Body of pancreas (tissue), 4 donors: ENCODE measurements at regions not wholly inside any gene's neighbourhood (a gene's known extent, or its start where the extent isn't known, plus 50 kb on each side); places are given as distances from the start of the nearest gene placed in this dataset.

ENCODE experiments used
- POLR2A ChIP-seq, 3 donors: fragments of 450-650 bp; IDR thresholded peaks; one replicate each; pipeline ENCODE4 v1.6.1; 2016; ENCODE audit warnings: antibody characterized with exemption in 3 of 3, mild to moderate bottlenecking in 2 of 3
- TF ChIP-seq, protein P1 (sequence below), 7 experiments: fragments of 450-650 bp in 4 of 7; fragments of 200-600 bp in 3 of 7; sonication (generic) in 3 of 7; IDR thresholded peaks; one replicate each; pipeline ENCODE4 v1.5.1; 2016 to 2019; ENCODE audit warnings: antibody characterized with exemption in 7 of 7

DNA sequence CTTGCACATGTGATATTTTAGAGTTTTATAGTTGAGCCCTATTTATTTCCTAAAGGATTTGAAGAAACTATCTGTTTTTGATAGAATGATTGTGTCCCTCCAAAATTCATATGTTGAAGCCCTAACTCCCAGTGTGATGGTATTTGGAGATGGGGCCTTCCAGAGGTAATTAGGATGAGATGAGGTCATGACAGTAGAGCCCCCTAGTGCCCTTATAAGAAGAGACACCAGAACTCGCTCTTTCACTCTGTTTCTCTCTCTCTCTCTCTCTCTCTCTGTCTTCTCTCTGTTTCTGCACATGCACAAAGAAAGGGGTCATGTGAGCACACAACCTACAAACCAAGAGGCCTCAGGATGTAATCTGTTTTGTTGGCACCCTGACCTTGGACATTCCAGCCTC is 921.9 kb upstream of the DIAPH2 start:
- TF ChIP-seq, protein P1, sequence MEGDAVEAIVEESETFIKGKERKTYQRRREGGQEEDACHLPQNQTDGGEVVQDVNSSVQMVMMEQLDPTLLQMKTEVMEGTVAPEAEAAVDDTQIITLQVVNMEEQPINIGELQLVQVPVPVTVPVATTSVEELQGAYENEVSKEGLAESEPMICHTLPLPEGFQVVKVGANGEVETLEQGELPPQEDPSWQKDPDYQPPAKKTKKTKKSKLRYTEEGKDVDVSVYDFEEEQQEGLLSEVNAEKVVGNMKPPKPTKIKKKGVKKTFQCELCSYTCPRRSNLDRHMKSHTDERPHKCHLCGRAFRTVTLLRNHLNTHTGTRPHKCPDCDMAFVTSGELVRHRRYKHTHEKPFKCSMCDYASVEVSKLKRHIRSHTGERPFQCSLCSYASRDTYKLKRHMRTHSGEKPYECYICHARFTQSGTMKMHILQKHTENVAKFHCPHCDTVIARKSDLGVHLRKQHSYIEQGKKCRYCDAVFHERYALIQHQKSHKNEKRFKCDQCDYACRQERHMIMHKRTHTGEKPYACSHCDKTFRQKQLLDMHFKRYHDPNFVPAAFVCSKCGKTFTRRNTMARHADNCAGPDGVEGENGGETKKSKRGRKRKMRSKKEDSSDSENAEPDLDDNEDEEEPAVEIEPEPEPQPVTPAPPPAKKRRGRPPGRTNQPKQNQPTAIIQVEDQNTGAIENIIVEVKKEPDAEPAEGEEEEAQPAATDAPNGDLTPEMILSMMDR (IDR thresholded peaks at IDR 0.05): no peak
- no peak for TF ChIP-seq POLR2A (IDR thresholded peaks at IDR 0.05)
